HG03108 (cell line): ENCODE measurements at regions not wholly inside any gene's neighbourhood (a gene's known extent, or its start where the extent isn't known, plus 50 kb on each side); places are given as distances from the start of the nearest gene placed in this dataset.
"Not testable (repeated sequence)": the region's sequence is repeated elsewhere in the genome, so short reads cannot be mapped to it uniquely, and the experiment has no call there.

Experiments
- ATAC-seq: cut with Tn5 transposase; IDR thresholded peaks from one replicate; pipeline ENCODE4 v1.9.1; 2021; ENCODE audit warnings: moderate library complexity; ENCODE audit not compliant: unreplicated experiment

- no peak for ATAC-seq
Observed at GRCh38 chr13:58463841-58464240, 832.3 kb downstream of the PCDH17 start.

GRCh38 chr13:58467176-58467575 lies 835.6 kb downstream of the PCDH17 start:
- ATAC-seq = no peak

- no peak for ATAC-seq
Observed at GRCh38 chr13:58472483-58472882, 840.9 kb downstream of the PCDH17 start.

GRCh38 chr13:58474581-58474980 lies 843.0 kb downstream of the PCDH17 start:
- ATAC-seq = no peak

- ATAC-seq = no peak
Observed at GRCh38 chr13:58476206-58476918, 844.8 kb downstream of the PCDH17 start.

GRCh38 chr13:58478858-58479257 lies 847.3 kb downstream of the PCDH17 start:
- no peak for ATAC-seq

GRCh38 chr13:58480061-58480460 lies 848.5 kb downstream of the PCDH17 start:
- no peak for ATAC-seq

GRCh38 chr13:58488251-58488650 lies 856.7 kb downstream of the PCDH17 start:
- ATAC-seq = no peak

GRCh38 chr13:58495668-58496067 lies 864.1 kb downstream of the PCDH17 start:
- no peak for ATAC-seq

- ATAC-seq = no peak
Observed at GRCh38 chr13:58500938-58501337, 869.4 kb downstream of the PCDH17 start.

- ATAC-seq = not testable (repeated sequence)
Observed at GRCh38 chr13:58504202-58504700, 872.7 kb downstream of the PCDH17 start.

GRCh38 chr13:58505262-58505920 lies 873.8 kb downstream of the PCDH17 start:
- not testable (repeated sequence) for ATAC-seq

GRCh38 chr13:58528351-58528750 lies 896.8 kb downstream of the PCDH17 start:
- no peak for ATAC-seq

GRCh38 chr13:58531614-58532013 lies 900.1 kb downstream of the PCDH17 start:
- ATAC-seq = no peak

- no peak for ATAC-seq
Observed at GRCh38 chr13:58542530-58542929, 911.0 kb downstream of the PCDH17 start.

- no peak for ATAC-seq
Observed at GRCh38 chr13:58547419-58547818, 915.9 kb downstream of the PCDH17 start.

GRCh38 chr13:58566176-58566575 lies 934.6 kb downstream of the PCDH17 start:
- ATAC-seq = no peak

- ATAC-seq = no peak
Observed at GRCh38 chr13:58573743-58574142, 942.2 kb downstream of the PCDH17 start.

GRCh38 chr13:58574791-58575190 lies 943.2 kb downstream of the PCDH17 start:
- no peak for ATAC-seq

- no peak for ATAC-seq
Observed at GRCh38 chr13:58579468-58579867, 947.9 kb downstream of the PCDH17 start.

GRCh38 chr13:58583966-58584365 lies 952.4 kb downstream of the PCDH17 start:
- no peak for ATAC-seq

GRCh38 chr13:58584610-58585009 lies 953.1 kb downstream of the PCDH17 start:
- no peak for ATAC-seq
